Left kidney (tissue), 1 donor: ENCODE measurements at regions not wholly inside any gene's neighbourhood (a gene's known extent, or its start where the extent isn't known, plus 50 kb on each side); places are given as distances from the start of the nearest gene placed in this dataset.
"Not testable (repeated sequence)": the region's sequence is repeated elsewhere in the genome, so short reads cannot be mapped to it uniquely, and the experiment has no call there.

Source experiments
- DNase-seq: peaks from one replicate; pipeline ENCODE4 v3.0.0-alpha.2; 2013

DNA sequence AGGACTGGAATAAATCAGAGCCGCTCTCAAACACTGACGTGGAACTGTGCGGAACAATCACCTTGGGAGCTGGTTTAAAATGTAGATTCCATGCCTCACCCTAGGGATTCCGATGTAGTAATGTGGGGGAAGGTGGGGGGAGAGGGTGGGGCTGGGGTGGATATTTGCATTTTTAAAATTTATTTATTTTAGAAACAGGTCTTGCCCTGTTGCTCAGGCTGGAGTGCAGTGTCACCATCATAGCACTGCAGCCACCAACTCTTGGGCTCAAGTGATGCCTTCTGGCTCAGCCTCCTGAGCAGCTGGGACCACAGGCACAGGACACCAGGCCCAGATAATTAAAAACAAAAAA is 101.9 kb upstream of the SEC22B start:
- DNase-seq, result not testable (repeated sequence)

DNA sequence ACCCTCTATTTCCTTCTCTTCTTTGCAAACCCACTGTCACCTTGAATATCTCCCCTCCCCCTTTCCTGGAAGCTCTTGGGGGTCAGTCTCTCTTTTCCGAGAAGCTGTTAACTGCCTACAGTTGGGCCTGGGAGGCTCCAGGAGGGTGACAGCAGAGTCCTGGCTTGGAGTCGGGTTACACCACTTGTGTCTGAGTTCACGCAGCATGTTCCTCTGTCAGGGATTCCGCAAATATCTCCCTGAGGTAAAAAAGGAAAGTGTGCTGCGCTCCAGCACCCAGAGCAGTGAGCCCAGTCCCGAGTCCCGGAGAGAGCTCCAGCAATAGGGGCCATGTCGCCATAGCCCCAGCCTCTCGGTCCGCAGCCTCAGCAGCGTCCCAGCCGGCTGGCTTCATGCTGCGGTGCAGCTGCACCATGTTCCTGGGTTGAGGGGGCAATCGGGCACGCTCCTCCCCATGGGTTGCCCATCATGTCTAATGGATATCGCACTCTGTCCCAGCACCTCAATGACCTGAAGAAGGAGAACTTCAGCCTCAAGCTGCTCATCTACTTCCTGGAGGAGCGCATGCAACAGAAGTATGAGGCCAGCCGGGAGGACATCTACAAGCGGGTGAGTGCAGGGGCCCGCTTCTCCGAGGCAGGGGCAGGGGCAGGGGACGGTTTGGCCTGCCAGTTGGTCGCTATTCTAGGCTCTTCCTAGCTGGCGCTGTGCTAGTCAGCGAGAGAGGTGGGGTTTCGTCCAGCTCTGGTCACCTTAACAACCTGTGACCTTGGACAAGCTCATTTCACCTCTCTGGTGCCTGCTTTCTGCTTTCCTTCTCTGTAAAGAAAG is 101.3 kb upstream of the SEC22B start:
- DNase-seq, result not testable (repeated sequence)

DNA sequence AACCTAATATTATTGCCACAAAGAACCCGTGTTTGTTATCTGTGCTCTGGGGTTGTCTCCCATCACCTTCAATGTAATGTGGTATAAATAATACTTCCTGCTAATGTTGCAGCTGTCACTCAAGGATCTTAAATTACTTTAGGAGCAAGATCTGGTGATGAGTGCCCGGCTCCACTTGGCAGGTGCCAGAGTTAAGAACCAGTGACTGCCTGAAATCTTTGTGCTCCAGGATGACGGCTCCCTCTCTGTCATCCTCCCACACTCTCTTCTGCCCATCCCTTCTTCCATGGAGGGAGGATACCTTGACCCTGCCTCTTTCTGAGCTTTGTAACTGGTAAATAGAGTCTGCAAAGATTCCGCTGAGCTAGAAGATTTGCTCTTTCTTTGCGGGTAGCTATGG is 100.4 kb upstream of the SEC22B start:
- not testable (repeated sequence) for DNase-seq

DNA sequence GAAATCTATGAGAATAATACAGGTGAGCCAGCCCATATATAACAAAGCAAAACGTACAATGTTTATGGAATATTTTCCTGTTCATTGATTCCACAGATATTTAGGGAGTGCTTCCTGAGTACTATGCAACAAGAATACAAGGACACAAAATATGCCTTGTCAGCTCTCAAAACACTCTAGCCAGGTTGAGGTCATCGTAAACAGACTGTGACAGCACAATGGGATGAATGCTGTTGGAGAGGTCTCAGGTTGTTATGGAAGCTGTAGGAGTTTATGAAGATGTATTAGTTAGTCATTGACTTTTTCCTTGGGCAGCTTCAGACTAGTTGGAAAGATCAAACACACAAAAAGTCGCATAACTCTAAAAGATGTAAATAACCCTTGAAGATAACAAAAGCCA is 98.1 kb upstream of the SEC22B start:
- DNase-seq, result not testable (repeated sequence)

DNA sequence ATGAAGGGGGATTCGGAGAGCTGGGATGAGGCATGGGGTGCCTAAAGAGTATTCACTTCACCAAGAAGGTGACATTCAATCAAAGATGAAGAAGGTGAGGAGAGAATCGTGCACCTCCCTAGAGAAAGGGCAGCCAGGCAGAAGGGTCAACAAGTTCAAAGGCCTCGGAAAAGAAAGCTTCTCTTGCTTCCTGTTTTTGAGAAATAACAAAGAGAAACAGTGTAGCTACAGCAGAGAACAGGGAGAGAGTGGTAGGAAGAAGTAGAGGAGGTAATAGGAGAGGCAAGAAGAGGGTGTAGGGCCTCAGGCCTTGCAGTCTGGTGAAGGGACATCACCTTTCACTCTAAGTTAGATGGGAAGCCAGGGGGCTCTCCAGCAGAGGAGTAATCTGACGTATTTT is 97.0 kb upstream of the SEC22B start:
- not testable (repeated sequence) for DNase-seq

DNA sequence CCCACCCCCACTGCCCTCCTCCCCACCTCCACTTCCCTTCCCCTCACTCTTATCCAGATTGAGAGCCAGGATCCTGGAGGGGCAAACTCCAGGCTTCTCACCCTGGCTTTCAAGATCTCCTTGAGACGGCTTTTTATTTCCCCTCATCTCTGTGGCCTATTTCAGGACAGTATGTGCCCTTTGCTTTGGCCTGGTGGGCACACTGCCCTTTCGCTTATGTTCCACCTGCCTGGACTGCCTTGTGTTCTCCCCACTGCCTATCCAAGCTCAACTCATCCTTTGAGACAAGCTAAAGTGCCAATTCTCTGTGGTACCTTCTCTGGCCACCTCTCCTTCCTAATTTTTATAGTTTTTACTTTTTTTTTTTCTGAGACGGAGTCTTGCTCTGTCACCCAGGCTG is 95.9 kb upstream of the SEC22B start:
- not testable (repeated sequence) for DNase-seq

DNA sequence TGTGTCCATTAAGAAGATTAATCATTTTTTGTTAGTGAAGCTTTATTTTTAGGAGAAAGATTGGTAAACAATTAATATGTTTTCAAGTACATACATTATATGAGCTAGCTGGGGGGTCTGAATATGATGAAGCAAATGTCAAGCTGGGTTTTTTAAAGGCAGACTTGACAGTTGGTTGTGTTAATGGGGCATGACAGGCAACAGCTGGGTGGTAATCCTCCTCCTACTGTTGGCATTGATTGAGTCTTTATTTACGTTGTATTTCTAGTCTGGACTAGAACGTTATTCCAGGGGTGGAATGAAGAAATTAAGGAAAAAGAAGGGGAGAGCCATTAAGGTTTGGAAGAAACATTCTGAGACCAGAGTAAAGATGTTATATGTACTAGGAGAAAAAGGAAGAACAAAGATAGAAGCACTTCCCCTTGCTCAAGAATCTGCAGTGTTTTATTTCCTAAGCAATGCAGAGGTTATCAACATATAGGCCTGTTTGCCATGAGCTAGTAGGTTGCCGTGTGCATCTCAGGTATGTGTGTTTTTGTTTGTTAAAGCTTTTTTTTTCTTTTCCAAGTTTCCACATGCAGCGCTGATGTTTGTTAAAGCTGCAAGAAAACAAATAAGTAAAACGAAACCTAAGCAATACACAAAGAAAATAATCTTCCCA is 95.4 kb upstream of the SEC22B start:
- DNase-seq, result not testable (repeated sequence)

DNA sequence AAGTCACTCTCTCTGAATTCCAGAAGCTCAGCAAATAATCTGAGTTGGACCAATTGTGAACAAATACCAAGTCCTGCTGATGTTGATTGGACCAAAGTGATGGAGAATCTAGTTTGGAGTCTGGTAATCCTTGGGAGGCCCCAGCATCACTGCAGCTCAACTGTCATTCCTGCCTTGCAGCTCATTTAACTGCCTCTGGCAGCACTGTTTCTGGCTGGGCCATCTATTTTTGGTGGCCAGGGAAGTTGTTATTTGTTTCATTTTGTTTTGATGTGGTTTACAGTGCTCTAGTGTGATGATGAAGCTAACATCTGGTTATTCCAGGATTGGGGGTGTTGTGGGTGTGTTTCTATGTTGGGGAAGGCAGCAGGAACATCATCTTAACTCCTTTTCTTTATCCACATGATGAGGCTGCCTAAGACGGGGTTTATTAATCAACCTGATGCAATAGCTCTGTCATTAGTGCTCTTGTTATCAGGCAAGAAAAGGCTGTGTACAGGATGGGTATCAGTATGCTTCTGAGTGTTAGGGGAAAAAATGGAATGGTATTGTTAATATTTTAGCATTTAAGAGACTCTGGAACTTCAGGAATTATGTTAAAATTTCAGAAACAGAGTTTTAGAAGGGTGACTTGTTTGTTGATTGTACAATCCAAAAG is 91.7 kb upstream of the SEC22B start:
- not testable (repeated sequence) for DNase-seq

DNA sequence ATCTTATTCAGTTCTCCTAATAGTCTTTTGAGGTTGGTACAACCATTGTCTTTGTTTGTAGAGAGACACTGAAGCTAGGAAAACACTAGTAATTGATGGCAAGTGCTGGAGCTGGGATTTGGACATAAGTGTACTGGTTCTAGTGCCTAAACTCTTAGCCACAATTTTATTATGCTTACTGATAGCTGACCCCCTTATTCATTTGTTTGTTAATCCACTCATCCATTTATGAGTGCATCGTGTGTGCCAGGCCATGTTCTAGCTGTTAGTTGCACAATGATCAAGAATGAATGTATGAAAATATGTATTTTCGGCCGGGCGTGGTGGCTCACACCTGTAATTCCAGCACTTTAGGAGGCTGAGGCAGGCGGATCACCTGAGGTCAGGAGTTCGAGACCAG is 88.2 kb upstream of the SEC22B start:
- not testable (repeated sequence) for DNase-seq

DNA sequence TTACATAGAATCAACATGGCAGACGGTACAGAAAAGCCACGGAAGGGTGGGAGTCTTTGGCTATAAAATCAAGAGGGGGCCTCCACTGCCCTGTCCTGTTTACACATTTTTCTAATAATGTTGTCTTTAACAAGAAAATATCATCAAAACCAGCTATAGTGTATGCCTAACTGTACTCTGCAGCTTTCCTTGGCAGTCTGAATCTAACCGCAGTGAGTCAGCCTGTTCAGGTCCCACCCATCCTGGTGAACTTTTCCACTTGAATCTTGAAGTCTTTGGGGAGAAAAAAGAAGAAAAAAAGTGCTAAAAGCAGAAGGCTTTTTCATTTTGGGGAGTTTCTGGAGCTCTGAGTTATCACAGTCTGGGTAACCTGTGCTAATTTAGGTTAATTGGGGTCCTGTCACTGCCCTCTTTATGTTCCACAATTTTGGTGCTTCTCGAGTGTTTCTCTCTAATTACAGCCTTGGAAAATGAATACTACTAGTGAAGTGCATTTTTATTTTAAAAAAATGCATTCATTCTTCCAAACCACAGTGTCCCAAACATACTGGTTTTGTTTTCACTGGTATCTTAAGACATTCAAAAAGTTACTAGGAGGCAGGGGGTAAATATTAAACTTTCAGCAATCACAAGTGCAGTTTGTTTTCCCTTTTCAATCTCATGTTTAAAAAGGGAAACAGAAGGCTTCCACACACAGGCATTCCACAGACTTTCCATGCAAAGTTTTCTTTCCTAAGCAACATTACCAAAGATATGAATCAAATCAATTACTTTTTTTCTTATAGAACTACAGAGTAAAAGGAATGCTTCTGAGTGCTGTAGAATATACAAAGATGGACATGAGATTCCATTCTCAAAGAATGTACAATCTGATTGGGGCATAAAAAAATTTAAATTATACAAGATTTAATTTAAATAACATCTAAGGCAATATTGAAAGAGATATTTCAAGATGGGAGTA is 86.8 kb upstream of the SEC22B start:
- not testable (repeated sequence) for DNase-seq

DNA sequence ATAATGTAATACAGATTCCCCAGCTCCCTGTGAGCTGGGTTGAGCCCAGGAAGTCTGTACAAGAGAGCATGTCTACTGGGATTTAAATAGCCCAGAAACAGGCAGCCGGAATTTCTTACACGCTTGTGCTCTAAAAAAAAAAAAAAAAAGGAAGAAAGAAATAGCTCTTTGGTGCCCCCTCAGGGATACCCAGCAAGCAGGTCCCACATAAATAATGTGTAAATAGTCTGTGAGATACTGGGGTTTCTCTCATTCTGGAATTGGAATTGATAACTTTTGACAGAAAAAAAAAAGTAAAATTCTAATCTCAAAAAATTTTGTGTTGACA is 81.4 kb upstream of the SEC22B start:
- not testable (repeated sequence) for DNase-seq

DNA sequence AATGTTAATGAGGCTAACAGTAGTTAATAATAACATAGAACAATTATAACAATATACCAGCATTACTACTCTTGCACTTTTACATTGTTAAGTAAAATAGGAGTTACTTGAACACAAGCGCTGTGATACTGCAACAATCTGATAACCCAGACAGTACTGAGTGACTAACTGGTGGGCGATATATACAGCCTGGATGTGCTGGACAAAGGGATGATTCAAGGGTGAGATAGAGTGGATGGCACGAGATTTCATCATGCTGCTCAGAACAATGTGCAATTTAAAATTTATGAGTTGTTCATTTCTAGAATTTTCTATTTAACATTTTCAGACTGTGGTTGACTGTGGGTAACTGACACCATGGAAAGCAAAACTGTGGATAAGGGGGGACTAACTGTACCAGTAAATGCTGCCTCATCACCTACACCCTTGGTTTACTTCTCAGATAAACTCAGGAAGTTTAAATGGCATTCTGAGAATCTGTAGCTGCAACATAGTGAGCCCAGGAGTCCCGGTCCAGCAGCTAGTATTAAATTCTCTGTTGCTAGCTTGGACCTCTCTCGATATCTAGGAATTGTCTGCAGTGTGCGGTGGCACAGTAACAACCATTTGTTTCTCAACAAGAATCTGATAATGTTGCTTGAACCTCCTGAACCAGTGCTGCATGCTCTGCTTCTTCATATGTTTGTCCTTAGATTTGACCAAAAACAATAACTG is 80.9 kb upstream of the SEC22B start:
- not testable (repeated sequence) for DNase-seq

DNA sequence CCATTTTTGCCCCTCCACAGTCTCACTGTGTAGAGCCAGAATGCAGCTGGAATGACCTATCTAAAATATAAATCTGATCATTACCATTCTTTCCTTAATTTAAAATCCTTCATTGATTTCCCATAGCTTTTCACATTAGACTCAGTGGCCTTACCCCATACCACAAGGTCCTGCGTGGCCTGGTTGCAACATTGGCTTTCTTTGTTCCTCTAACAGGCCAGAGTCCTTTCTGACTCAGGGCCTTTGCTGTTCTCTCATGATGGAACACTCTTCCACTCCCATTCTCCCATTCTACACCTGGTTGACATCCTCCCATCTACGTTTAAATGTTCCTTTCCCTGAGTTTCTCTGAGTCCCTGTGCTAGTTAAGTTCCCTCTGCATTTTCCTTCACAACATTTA is 74.4 kb upstream of the SEC22B start:
- not testable (repeated sequence) for DNase-seq

DNA sequence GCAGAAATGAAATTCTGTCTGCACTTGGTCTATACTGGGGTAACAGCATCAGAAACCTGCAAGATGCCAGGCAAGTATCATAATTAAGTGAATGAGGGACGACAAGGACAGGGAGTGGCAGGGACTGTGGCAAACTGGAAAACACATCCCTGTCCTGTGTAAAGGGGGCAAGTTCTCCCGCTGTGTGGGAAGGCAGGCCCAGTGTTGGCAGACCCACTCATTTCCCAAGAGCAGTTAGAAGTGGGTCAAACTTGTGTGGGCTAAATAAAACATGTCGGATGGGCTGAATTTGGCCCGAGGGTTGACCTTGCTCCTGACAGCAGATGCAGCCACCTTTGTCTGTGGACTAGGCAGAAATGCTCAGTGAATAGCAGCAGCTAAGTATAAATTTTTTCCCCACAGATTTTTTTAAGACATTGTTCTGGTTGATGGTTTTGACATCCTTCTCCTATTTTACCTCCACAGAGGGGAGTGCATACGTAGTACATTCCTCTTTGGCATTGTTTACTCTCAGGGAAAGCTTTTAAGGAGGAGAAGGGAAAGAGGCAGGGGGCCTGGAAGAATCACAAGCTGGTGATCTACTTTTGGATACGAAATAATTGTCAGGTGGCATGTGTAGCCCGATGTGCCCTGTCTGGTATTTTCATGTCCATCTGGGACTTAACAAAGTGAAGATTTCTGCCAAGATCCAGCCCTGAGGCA is 72.6 kb upstream of the SEC22B start:
- DNase-seq, result not testable (repeated sequence)

DNA sequence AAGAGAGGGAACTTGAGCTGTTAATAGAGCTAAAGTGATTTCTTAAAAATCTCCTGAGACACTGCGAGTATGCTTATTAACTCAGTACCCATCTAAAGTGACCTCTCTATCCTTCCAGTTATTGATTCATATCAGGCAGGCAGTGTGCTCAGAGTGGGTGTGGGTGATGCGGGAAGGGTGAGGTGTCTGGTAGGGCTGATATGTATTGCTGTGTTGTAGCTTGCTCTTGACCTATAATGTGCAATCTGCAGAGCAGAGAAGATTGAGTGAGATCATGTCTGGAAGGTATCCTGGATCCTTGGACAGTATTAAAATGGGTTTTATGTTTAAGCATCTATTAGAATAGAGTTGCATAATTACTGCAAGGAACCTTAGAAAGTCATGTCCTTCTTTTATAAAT is 71.9 kb upstream of the SEC22B start:
- not testable (repeated sequence) for DNase-seq

DNA sequence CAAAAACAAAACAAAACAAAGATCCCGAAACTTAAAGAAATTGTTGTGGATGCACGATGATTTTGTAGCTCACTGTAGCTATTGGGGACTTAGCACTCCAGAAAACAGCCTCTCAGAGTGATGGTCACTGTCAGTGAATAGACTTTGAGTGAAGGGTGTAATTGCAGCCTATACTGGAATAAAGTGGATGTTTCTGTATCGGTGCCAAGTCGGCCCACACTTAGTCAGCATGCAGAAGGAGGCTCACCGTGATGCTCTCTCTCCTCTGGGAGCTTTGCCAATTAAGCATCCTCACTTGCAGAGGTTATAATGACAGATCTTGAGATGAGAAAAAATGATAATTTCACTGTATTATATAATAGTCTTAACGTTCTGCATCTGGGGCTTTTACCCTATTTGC is 67.5 kb upstream of the SEC22B start:
- DNase-seq, result not testable (repeated sequence)

DNA sequence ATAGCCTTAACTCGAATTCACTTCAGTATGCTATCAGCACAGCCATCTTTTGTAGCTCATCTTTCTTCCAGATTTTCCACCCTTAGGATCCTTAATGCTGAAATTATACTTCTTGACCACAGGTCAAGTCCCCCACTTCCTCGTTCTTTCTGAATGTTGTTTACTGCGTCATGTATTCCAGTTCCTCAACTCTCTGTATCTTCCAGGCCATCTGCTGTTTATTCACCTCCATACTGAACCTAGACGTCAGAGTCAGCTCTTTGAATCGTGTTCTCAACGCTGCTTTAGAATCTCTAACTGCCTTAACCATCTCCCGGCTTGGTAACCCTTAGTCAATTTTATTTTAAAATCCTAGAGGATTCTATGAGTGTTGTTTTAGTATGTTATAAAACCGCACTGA is 66.3 kb upstream of the SEC22B start:
- not testable (repeated sequence) for DNase-seq

DNA sequence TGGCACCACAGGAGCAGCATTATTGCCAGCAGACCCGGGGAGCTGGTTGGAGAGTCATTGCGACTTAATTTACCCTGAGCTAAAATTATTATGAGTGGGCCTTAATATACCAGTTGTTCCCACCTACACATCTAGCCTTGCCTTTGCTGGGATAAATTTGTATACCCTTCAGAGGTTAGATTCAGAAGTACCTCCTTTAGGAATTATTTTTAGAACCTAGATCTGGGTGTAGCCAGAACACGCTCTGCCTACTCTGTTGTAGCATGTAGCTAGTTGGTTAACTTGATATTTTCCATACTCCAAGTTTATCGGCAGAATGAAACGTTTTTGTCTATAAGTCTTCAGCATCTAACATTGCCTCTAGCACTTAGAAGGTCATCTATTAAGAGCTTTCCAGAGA is 65.5 kb upstream of the SEC22B start:
- not testable (repeated sequence) for DNase-seq

DNA sequence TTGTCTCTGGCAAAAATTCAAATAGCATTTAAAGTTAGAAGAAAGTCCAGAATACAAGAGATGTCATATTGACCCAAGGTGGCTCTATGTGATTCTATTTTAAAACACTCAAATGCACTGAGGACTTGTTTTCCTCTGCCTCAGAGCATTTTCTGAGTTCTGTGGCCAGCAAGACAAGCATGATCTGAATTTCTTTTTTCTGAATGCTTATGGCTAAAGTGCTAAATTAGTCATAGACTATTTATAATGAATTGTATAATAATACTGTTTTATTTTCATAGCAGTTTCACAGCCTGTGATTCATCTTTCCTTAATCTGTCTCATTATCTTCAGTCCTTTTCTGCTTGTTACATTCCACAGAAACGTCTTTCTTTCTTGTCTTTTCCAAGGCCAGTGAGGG is 63.9 kb upstream of the SEC22B start:
- not testable (repeated sequence) for DNase-seq

DNA sequence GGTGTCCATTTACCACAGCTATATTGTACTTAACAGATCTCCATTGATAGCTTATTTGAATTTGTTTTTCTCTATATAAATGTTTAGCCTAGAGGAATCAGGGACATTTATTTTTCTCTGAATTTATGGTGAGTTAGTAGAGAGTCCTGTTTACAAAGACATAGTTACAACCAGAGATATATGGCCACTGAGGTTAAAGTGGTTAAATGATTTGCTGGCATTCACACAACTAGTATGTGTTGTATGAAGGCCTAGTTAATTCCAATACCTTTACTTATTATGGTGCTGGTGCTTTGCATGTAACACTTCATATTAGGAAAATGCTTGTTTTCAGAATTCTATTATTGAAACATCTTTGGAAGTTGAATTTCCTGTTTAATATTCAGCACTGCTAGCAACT is 63.0 kb upstream of the SEC22B start:
- DNase-seq, result not testable (repeated sequence)

DNA sequence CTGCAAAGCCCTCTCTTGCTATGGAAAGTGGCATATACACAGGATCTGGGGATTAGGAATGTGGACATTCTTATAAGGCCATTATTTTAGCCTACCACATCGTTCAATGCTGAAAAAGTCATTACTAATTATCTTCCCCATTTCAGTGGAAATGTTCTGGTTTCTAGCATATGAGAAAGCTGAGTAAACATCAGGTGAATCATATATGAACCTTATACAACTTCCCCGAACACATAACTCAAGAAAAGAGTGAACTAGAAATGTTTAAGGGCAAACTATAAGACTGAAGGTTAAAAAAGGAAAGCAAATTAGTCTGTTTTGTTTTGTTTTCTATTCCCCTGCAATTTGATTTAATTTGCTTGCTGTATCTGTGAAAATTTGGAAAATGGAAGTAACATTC is 62.5 kb upstream of the SEC22B start:
- DNase-seq, result not testable (repeated sequence)
